ENCODE measurements at regions not wholly inside any gene's neighbourhood (a gene's known extent, or its start where the extent isn't known, plus 50 kb on each side); places are given as distances from the start of the nearest gene placed in this dataset.
"Not testable (repeated sequence)": the region's sequence is repeated elsewhere in the genome, so short reads cannot be mapped to it uniquely, and the experiment has no call there.

DNA sequence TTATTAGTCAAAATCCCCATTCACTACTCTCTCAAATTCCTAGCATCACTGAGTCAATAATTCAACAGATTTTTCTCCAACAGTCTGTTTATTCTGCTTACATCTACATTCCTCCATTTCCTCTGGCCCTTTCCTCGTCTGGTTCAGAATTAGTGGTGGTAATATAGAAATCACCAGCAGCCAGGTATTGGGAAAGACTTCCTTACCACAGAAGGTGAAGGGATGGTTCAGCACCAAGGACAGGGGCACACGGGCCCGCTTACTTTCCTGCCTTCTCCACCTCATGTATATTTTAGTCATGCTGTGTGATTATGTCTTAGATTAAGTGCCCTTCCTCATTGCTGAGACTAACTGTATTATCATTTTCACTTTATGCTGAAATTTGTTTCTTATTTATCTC lies 70.4 kb upstream of the APBB1IP start:
- peak; percentile 26 for DNase-seq (ENCODE audit: low spot score)
- TF ChIP-seq, protein P1, sequence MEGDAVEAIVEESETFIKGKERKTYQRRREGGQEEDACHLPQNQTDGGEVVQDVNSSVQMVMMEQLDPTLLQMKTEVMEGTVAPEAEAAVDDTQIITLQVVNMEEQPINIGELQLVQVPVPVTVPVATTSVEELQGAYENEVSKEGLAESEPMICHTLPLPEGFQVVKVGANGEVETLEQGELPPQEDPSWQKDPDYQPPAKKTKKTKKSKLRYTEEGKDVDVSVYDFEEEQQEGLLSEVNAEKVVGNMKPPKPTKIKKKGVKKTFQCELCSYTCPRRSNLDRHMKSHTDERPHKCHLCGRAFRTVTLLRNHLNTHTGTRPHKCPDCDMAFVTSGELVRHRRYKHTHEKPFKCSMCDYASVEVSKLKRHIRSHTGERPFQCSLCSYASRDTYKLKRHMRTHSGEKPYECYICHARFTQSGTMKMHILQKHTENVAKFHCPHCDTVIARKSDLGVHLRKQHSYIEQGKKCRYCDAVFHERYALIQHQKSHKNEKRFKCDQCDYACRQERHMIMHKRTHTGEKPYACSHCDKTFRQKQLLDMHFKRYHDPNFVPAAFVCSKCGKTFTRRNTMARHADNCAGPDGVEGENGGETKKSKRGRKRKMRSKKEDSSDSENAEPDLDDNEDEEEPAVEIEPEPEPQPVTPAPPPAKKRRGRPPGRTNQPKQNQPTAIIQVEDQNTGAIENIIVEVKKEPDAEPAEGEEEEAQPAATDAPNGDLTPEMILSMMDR (IDR thresholded peaks at IDR 0.05; ENCODE audit: extremely low read depth, missing control alignments): no peak

DNA sequence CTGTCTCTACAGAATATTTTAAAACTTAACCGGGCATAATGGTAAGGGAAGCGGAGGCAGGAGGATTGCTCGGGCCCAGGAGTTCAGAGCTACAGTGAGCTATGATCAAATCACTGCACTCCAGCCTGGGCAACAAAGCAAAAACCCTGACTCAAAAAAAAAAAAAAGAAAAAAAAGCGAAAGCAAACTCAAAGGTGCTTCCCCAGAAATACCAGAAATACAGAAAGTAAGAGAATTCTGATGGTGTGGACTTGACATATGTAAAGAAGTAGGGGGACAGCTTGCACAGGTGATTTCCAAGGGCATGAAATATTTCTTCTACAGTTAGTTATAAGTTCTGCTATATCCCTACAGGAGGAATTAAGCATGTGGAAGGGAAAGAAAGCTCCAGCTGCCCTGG lies 69.7 kb upstream of the APBB1IP start:
- TF ChIP-seq, protein P1 (IDR thresholded peaks at IDR 0.05; ENCODE audit: extremely low read depth, missing control alignments): no peak

DNA sequence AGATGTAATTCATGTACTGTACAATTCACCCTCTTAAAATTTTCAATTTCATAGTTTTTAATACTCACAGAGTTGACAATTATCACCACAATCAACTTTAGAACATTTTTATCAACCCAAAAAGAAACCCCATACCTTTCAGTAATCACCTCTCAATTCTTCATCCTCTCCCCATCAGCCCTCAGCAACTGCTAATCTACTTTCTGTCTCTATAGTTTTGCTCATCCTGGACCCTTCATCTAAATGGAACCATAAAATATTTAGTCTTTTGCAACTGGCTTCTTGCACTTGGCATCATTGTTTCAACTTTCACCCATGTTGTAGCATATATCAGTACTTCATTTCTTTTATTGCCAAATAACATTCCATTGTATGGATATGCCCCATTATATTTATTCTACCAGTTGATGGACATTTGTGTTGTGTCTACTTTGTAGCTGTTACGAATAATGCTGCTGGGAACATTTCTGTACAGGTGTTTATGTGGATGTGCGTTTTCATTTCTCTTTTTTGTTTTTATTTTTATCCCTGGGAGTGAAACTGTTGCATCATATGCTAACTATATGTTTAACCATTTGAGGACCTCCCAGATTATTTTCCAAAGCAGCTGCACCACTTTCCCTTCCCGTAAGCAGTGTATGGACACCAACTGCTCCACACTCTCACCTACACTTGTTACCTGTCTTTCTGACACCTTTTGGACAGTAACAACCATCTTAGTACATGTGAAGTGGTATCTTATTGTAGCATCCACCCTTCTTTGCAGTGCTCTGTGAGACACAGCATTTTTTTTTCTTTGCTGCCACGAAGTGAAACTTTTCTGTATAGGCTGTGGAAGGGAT lies 65.4 kb upstream of the APBB1IP start:
- TF ChIP-seq, protein P1 (IDR thresholded peaks at IDR 0.05; ENCODE audit: extremely low read depth, missing control alignments): no peak
- DNase-seq (ENCODE audit: low spot score): peak; percentile 21

More for the DNA sequence above, 69.7 kb upstream of the APBB1IP start:
- peak; percentile 42 for DNase-seq (ENCODE audit: low spot score)

DNA sequence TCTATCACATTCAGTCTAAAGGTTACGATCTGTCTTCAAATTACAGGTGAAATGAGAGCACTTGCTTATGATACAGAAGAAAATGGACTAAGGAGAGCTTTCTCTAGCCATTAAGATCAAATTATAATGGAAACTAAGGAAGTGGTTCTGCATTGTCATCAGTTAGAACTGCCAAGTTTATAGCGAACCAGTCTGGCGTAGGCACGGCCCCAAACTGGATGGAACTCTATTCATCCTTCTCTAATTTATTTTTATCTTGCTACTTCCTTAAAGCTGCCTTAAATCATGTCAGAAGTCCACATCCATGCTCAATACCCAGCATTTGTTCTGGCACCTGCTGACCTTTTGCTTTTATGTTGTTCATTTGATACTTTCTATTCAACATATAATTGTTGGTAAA lies 63.7 kb upstream of the APBB1IP start:
- TF ChIP-seq, protein P1 (IDR thresholded peaks at IDR 0.05; ENCODE audit: extremely low read depth, missing control alignments): no peak
- DNase-seq (ENCODE audit: low spot score): no peak

DNA sequence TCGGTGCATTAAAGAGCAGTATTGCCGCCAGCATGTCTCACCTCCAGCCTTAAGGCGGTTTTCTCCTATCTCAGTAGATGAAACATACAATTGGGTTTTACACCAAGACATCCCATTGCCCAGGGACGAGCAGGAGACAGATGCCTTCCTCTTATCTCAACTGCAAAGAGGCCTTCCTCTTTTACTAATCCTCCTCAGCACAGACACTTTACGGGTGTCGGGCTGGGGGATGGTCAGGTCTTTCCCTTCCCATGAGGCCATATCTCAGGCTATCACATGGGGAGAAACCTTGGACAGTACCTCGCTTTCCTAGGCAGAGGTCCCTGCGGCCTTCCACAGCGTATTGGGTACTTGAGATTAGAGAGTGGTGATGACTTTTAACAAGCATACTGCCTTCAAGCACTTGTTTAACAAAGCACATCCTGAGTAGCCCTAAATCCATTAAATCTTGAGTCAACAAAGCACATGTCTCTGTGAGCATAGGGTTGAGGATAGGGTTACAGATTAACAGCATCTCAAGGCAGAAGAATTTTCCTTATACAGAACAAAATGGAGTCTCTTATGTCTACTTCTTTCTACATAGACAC lies 60.8 kb upstream of the APBB1IP start:
- not testable (repeated sequence) for DNase-seq (ENCODE audit: low spot score)

DNA sequence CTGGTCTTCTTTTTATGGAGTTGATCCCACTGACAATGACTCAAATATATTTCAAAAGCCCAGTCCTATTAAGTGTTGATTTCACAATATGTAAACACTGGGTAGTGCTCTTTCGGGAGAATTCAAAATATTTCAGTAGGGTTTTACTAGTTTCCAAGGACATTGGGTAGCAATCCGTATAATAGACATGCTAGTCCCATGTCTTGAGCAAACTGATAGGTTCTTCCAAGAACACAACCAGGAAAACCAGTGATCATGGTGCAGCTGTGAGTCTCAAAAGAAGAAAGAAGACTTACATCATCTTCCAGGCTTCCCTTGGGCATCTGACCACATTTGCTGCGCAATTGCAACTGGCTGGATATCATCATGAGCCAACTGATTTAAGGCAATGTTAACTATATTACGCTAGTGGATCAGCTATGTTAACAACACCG lies 59.3 kb upstream of the APBB1IP start:
- no peak for DNase-seq (ENCODE audit: low spot score)
- TF ChIP-seq, protein P1 (IDR thresholded peaks at IDR 0.05; ENCODE audit: extremely low read depth, missing control alignments): no peak

DNA sequence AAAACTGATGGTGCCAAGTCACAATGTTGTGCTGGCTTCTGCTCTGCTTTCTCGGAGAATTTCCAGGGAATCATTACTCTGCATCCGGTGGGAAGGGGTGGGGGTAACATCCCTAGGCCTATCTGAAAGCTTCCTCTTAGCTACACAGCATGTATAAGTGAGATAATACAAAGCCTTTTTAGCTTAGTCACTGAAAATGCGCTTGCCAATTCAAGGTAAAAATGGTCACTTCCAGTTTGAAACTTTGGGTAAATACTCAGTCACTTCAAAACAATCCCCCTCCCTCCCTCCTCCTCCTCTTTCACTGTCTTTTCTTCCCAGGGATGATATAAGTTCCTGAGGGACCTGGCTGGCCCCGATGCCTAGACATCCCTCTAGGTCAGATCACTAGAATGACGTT lies 57.3 kb upstream of the APBB1IP start:
- no peak for DNase-seq (ENCODE audit: low spot score)
- TF ChIP-seq, protein P1 (IDR thresholded peaks at IDR 0.05; ENCODE audit: extremely low read depth, missing control alignments): no peak
